ENCODE measurements at regions not wholly inside any gene's neighbourhood (a gene's known extent, or its start where the extent isn't known, plus 50 kb on each side); places are given as distances from the start of the nearest gene placed in this dataset.
"Not testable (repeated sequence)": the region's sequence is repeated elsewhere in the genome, so short reads cannot be mapped to it uniquely, and the experiment has no call there.

DNA sequence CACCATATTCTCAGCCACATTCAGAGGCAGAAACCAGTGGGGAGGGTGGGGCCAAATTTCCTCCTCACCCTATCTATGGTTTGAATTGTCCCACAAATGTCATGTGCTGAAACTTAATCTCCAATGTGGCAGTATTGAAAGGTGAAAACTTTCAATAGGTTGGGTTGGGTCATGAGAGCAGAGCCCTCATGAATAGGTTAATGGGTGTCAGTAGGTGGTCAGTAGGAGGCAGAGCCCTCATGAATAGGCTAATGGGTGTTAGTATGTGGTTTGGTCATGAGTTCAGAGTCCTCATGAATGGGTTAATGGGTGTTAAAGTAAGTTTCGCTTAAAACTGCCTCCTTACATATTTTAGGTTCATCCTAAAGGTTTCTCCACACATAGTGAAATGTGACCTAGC is 170.0 kb downstream of the FCRL5 start:
- H3K36me3 ChIP-seq: no peaks in the 10 kb centered on the region
- no peak overlapping the region for H3K27ac ChIP-seq
- intact Hi-C loops (cut with DNase I): no loop called here
- WGBS: 77% methylated on average over 1 of the region's 1 CpG
- no peaks in the 10 kb centered on the region for H3K9me3 ChIP-seq
- no peaks in the 10 kb centered on the region for H3K4me1 ChIP-seq (replicated peaks)
- H3K4me3 ChIP-seq: no peak overlapping the region
- TF ChIP-seq, protein P1, sequence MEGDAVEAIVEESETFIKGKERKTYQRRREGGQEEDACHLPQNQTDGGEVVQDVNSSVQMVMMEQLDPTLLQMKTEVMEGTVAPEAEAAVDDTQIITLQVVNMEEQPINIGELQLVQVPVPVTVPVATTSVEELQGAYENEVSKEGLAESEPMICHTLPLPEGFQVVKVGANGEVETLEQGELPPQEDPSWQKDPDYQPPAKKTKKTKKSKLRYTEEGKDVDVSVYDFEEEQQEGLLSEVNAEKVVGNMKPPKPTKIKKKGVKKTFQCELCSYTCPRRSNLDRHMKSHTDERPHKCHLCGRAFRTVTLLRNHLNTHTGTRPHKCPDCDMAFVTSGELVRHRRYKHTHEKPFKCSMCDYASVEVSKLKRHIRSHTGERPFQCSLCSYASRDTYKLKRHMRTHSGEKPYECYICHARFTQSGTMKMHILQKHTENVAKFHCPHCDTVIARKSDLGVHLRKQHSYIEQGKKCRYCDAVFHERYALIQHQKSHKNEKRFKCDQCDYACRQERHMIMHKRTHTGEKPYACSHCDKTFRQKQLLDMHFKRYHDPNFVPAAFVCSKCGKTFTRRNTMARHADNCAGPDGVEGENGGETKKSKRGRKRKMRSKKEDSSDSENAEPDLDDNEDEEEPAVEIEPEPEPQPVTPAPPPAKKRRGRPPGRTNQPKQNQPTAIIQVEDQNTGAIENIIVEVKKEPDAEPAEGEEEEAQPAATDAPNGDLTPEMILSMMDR (IDR thresholded peaks at IDR 0.05): no peak
- TF ChIP-seq POLR2A (IDR thresholded peaks at IDR 0.05): no peak
- no peak for TF ChIP-seq POLR2AphosphoS5 (IDR thresholded peaks at IDR 0.05)
- H3K27me3 ChIP-seq (replicated peaks; ENCODE audit: insufficient read depth): no peaks in the 10 kb centered on the region
- no peak for DNase-seq (ENCODE audit: low spot score)

DNA sequence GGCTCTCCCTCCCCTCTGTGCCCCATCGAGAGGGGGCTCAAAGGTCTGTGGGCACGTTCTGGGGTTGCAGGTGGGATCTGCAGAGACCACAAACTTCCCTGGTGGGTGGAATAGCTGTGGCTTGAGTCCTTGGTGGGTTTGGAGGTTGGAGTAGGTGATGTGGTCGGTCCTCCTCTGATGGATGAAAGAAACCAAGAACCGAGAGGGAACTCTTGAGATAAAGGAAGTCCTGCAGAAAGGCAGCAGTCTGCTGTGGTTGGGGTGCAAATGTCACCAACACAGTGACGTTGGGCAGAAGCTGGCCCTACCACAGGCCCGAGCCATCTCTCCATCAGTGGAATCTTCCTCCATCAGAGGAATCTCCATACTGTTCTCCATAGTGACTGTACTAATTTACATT is 171.8 kb downstream of the FCRL5 start:
- Histone ChIP-seq H3K27ac (no peak overlapping the region), H3K4me1 (replicated peaks) (no peaks in the 10 kb centered on the region), H3K9me3 (no peaks in the 10 kb centered on the region), H3K27me3 (replicated peaks; ENCODE audit: insufficient read depth) (no peaks in the 10 kb centered on the region), H3K4me3 (no peak overlapping the region), H3K36me3 (no peaks in the 10 kb centered on the region)
- TF ChIP-seq, protein P1 (IDR thresholded peaks at IDR 0.05): no peak
- TF ChIP-seq POLR2AphosphoS5 (IDR thresholded peaks at IDR 0.05): no peak
- no peak for TF ChIP-seq POLR2A (IDR thresholded peaks at IDR 0.05)
- intact Hi-C loops (cut with DNase I): no loop called here
- 86% methylated on average over 6 of the region's 6 CpGs for WGBS
- DNase-seq (ENCODE audit: low spot score): no peak

DNA sequence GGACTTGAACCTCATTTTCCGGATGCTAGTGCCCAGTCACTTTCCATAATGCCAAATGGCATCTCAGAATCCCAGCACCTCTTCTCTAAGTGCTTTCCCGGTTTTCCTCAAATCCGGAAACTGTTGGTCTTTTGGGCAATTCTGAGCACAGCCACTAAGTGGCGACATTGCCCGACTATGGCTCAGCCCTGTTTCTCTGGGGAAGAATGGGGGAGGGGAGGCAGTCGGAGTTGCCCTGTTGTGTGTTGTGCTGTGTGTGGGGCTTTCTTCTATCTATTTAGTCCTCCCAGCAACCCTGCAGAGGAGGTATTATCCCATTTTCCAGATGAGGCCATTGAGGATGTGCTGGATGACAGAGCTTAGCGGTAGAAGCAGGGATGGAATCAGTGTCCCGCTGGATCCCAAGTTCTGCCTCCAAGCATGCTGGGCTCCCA is 175.0 kb downstream of the FCRL5 start:
- 31% methylated on average over 8 of the region's 8 CpGs for WGBS
- H3K4me1 ChIP-seq (replicated peaks); DNase-seq (ENCODE audit: low spot score); H3K4me3 ChIP-seq; H3K9me3 ChIP-seq; H3K36me3 ChIP-seq; H3K27me3 ChIP-seq (replicated peaks; ENCODE audit: insufficient read depth); intact Hi-C loops (cut with DNase I); H3K27ac ChIP-seq: not testable (repeated sequence)
- TF ChIP-seq, protein P1 (IDR thresholded peaks at IDR 0.05): peak in 1 of 4 experiments; percentile 23

DNA sequence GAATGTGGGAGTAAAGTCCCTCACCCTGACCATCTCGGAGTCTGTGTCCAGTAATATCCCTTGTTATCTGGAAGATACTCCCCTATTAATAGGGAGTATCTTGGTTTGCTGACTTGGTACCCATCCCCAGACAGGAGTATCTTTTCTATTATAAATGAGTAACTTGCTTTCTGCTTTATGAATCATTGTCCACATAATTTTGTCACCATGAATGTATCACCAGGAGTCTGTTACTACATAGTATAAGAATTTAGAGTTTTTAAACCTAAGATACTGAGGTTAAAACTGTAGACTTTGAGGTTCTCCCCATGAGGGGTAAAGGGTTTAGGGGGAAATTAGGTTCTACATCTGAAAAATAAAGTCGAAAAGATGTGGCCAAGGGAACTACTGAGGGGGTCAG is 175.6 kb downstream of the FCRL5 start:
- Histone ChIP-seq H3K4me3 (no peak overlapping the region), H3K9me3 (no peaks in the 10 kb centered on the region), H3K27me3 (replicated peaks; ENCODE audit: insufficient read depth) (no peaks in the 10 kb centered on the region), H3K27ac (no peak overlapping the region), H3K4me1 (replicated peaks) (no peaks in the 10 kb centered on the region), H3K36me3 (no peaks in the 10 kb centered on the region)
- TF ChIP-seq POLR2AphosphoS5 (IDR thresholded peaks at IDR 0.05) (no peak), POLR2A (IDR thresholded peaks at IDR 0.05) (no peak)
- TF ChIP-seq, protein P1 (IDR thresholded peaks at IDR 0.05): no peak
- no peak for DNase-seq (ENCODE audit: low spot score)
- intact Hi-C loops (cut with DNase I): no loop called here
- WGBS: 74% methylated on average over 2 of the region's 2 CpGs

DNA sequence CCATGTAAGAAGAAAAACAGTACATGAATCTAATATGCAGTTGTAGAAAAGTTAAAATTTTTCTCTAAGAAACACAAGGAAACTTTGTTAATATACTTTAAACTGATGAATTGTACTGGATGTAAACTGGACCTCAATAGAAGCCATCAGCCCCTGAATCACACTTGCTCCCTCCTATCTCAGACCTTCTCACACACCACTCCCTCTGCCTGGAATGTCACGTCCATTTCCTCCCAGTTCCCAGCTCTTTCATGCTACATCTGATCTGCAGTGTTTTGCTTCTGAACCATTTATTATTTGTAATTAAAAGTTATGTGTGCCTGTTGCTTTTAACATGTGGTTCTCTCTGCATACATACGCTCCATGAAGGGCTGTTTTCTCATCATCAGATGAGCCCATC is 180.0 kb downstream of the FCRL5 start:
- WGBS: 45% methylated on average over 2 of the region's 2 CpGs
- intact Hi-C loops (cut with DNase I): not testable (repeated sequence)

More for the DNA sequence above, 180.0 kb downstream of the FCRL5 start:
- not testable (repeated sequence) for H3K27me3 ChIP-seq (replicated peaks; ENCODE audit: insufficient read depth); DNase-seq (ENCODE audit: low spot score); H3K4me1 ChIP-seq (replicated peaks); H3K27ac ChIP-seq; H3K4me3 ChIP-seq; H3K9me3 ChIP-seq; H3K36me3 ChIP-seq

Measured in prostate gland (tissue), 2 donors.